HL-60 (cell line): ENCODE measurements at regions not wholly inside any gene's neighbourhood (a gene's known extent, or its start where the extent isn't known, plus 50 kb on each side); places are given as distances from the start of the nearest gene placed in this dataset.

ENCODE experiments used
- CTCF ChIP-seq: IDR thresholded peaks from one replicate; pipeline ENCODE4 v1.5.1; 2011; ENCODE audit warnings: low read length, control low read depth, inconsistent platforms; ENCODE audit not compliant: insufficient read depth
- POLR2AphosphoS5 ChIP-seq: IDR thresholded peaks from 2 replicates; pipeline ENCODE4 v1.6.1; 2012; ENCODE audit warnings: low read depth
- TF ChIP-seq, protein P1 (sequence below): IDR thresholded peaks from 2 replicates; pipeline ENCODE4 v1.6.1; 2012; ENCODE audit warnings: low read depth; ENCODE audit not compliant: insufficient replicate concordance

DNA sequence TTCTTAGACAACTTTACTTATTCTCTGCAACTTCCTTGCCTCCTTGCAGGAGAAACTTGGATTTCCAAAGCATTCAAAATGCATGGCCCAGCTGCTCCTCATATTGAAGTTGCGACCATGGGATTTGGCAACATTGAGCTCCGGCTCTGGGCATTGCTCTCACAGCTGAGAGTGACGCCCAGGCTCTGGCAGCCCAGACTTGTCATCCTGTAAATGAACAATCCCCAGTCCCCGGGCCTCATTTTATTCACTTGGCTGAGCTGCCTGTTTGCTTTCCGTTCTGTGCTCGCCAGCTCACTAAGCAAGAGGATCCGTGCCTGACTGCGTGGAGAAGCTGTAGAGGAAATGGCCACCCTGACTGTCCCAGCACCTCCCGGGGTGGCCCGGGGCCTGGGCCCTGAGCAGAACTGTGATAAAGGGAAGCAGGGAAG, 119.5 kb upstream of the CD93 start:
- TF ChIP-seq CTCF = no peak
- TF ChIP-seq, protein P1, sequence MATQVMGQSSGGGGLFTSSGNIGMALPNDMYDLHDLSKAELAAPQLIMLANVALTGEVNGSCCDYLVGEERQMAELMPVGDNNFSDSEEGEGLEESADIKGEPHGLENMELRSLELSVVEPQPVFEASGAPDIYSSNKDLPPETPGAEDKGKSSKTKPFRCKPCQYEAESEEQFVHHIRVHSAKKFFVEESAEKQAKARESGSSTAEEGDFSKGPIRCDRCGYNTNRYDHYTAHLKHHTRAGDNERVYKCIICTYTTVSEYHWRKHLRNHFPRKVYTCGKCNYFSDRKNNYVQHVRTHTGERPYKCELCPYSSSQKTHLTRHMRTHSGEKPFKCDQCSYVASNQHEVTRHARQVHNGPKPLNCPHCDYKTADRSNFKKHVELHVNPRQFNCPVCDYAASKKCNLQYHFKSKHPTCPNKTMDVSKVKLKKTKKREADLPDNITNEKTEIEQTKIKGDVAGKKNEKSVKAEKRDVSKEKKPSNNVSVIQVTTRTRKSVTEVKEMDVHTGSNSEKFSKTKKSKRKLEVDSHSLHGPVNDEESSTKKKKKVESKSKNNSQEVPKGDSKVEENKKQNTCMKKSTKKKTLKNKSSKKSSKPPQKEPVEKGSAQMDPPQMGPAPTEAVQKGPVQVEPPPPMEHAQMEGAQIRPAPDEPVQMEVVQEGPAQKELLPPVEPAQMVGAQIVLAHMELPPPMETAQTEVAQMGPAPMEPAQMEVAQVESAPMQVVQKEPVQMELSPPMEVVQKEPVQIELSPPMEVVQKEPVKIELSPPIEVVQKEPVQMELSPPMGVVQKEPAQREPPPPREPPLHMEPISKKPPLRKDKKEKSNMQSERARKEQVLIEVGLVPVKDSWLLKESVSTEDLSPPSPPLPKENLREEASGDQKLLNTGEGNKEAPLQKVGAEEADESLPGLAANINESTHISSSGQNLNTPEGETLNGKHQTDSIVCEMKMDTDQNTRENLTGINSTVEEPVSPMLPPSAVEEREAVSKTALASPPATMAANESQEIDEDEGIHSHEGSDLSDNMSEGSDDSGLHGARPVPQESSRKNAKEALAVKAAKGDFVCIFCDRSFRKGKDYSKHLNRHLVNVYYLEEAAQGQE = no peak
- no peak for TF ChIP-seq POLR2AphosphoS5
